ENCODE measurements at regions not wholly inside any gene's neighbourhood (a gene's known extent, or its start where the extent isn't known, plus 50 kb on each side); places are given as distances from the start of the nearest gene placed in this dataset.

GRCh38 chr6:167750956-167751358, 75.8 kb upstream of the AFDN start:
- no peak for TF ChIP-seq CTCF (CRISPR knock-in tag; IDR thresholded peaks at IDR 0.05)
- no peak for TF ChIP-seq ZKSCAN1 (IDR thresholded peaks at IDR 0.05; ENCODE audit: low read length)
- no peak for TF ChIP-seq ZBTB39 (CRISPR knock-in tag; IDR thresholded peaks at IDR 0.05)
- TF ChIP-seq ZNF776 (CRISPR knock-in tag; IDR thresholded peaks at IDR 0.05), result no peak
- TF ChIP-seq CENPT (CRISPR knock-in tag; IDR thresholded peaks at IDR 0.05; ENCODE audit: low read depth), result no peak
